Ascending aorta (tissue), 2 donors: ENCODE measurements at regions not wholly inside any gene's neighbourhood (a gene's known extent, or its start where the extent isn't known, plus 50 kb on each side); places are given as distances from the start of the nearest gene placed in this dataset.

Source experiments
- DNase-seq, 2 donors: peaks; one replicate each; pipeline ENCODE4 v3.0.0-alpha.2; 2019; ENCODE audit warnings: low spot score in 2 of 2
- H3K27ac ChIP-seq, 2 donors: fragments of 200-600 bp; sonication (generic); one replicate each; pipeline ENCODE4 v1.5.1; 2016 to 2017; ENCODE audit warnings: mild to moderate bottlenecking in 1 of 2
- H3K27me3 ChIP-seq: fragments of 200-600 bp; sonication (generic); one replicate; pipeline ENCODE4 v1.5.1; 2017
- H3K36me3 ChIP-seq, 2 donors: fragments of 200-600 bp; sonication (generic); one replicate each; pipeline ENCODE4 v1.5.1; 2016
- H3K4me1 ChIP-seq, 2 donors: fragments of 200-600 bp; sonication (generic); one replicate each; pipeline ENCODE4 v1.5.1; 2016 to 2017; ENCODE audit warnings: mild to moderate bottlenecking in 1 of 2
- H3K4me3 ChIP-seq, 2 donors: fragments of 200-600 bp; sonication (generic); one replicate each; pipeline ENCODE4 v1.5.1; 2016 to 2017; ENCODE audit warnings: mild to moderate bottlenecking in 1 of 2
- H3K9me3 ChIP-seq, 2 donors: fragments of 200-600 bp; sonication (generic); one replicate each; pipeline ENCODE4 v1.5.1; 2016
- CTCF ChIP-seq, 3 experiments: fragments of 200-600 bp in 2 of 3; fragments of 450-650 bp in 1 of 3; sonication (generic) in 2 of 3; IDR thresholded peaks; one replicate each; pipeline ENCODE4 v1.5.1; 2016 to 2019; ENCODE audit warnings: antibody characterized with exemption in 3 of 3, mild to moderate bottlenecking in 1 of 3, moderate library complexity in 1 of 3
- intact Hi-C: fragments of 100-400 bp; cut with DNase I; formaldehyde crosslinking; loops from one replicate; pipeline ENCODE4 v1.15.1; 2023

GRCh38 chr7:87007038-87007437, 52.4 kb downstream of the ELAPOR2 start:
- H3K27me3 ChIP-seq: no peaks in the 10 kb centered on the region
- H3K4me1 ChIP-seq: no peaks in the 10 kb centered on the region
- no peaks in the 10 kb centered on the region for H3K9me3 ChIP-seq
- DNase-seq: no peak
- no peak for TF ChIP-seq CTCF (IDR thresholded peaks at IDR 0.05)
- intact Hi-C loops: no loop called here
- no peak overlapping the region for H3K4me3 ChIP-seq
- H3K36me3 ChIP-seq: no peaks in the 10 kb centered on the region
- no peak overlapping the region for H3K27ac ChIP-seq

- Histone ChIP-seq H3K27me3 (no peaks in the 10 kb centered on the region), H3K4me1 (peaks cover 0 to 10% of the 10 kb centered on the region in 2 donors), H3K27ac (no peak overlapping the region), H3K9me3 (no peaks in the 10 kb centered on the region), H3K36me3 (no peaks in the 10 kb centered on the region), H3K4me3 (no peak overlapping the region)
- no peak for TF ChIP-seq CTCF (IDR thresholded peaks at IDR 0.05)
- intact Hi-C loops: no loop called here
- DNase-seq: no peak
These were observed 54.5 kb downstream of the ELAPOR2 start for GRCh38 chr7:87004956-87005355.

DNA sequence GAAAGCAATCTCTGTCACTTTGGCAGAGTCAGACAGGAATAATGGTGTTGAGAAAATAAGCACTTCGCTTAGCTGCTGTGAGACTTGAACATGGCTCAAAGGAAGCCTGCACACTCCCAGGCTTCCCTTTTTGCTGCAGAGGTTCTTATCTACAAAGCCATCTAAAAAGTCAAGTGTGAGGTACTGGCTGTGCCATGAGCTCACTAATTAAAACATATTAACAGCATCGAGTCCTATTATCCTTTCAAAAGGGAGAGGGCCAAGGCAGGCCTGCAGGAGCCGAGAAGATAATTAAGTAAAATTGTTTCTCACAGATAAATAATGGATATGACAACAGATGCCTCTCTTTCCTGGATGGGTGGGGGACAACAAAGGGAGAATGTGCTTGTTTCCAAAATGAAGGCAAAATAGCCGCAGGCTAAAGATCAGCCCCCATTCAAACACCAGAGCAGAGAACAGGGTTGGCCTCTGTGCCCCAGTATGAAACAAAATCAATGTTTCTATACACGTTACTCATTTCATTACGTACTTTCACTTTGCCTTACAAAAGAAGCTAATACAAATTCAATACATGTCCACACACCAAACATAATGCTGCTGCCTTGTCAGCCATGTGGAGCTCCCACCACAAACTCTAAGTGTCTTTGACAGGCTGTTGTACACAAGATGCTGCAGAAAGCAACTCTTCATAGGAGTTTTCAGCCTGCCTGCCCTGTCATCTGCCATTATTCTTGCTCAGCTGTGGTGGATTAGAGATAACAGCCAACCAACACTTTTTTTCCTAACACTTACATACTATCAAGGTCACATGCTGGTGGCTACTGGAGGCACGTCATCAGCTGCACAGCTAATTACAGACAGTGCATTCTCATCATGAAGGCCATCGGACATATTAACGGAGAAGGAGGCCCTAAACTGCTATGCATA, 55.3 kb downstream of the ELAPOR2 start:
- intact Hi-C loops: no loop called here
- H3K27me3 ChIP-seq: no peaks in the 10 kb centered on the region
- DNase-seq: no peak
- no peaks in the 10 kb centered on the region for H3K36me3 ChIP-seq
- no peak overlapping the region for H3K27ac ChIP-seq
- no peaks in the 10 kb centered on the region for H3K9me3 ChIP-seq
- TF ChIP-seq CTCF (IDR thresholded peaks at IDR 0.05): no peak
- no peak overlapping the region for H3K4me3 ChIP-seq
- peaks cover 0 to 10% of the 10 kb centered on the region in 2 donors for H3K4me1 ChIP-seq

- H3K27ac ChIP-seq: peak overlapping the region; percentile 16 to 38
- TF ChIP-seq CTCF (IDR thresholded peaks at IDR 0.05): no peak
- no peaks in the 10 kb centered on the region for H3K36me3 ChIP-seq
- peaks cover 0 to 10% of the 10 kb centered on the region in 2 donors for H3K4me1 ChIP-seq
- intact Hi-C loops: no loop called here
- H3K27me3 ChIP-seq: no peaks in the 10 kb centered on the region
- no peaks in the 10 kb centered on the region for H3K9me3 ChIP-seq
- no peak overlapping the region for H3K4me3 ChIP-seq
- no peak for DNase-seq
These were observed 58.2 kb downstream of the ELAPOR2 start for GRCh38 chr7:87001214-87001613.

DNA sequence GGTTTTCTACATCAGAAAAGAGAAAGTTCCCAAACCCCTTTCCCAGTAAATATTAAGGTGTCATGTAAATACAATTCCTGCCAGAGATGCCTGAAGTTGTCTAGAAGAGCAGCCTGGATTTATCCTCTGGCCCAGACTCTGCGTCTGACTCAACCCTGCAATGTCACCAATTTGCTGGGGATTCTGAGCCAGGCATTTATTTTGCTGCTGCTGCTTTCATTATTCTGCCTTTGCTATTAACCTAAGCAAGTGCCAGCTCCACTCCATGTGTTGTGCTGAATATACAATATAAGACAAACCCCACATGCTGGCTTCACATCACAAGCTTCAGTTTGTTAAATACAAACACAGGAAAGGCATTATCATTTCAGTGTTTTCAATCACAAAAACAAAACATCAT, 59.1 kb downstream of the ELAPOR2 start:
- peak overlapping the region; percentile 16 to 38 for H3K27ac ChIP-seq
- intact Hi-C loops: no loop called here
- no peaks in the 10 kb centered on the region for H3K27me3 ChIP-seq
- no peak for TF ChIP-seq CTCF (IDR thresholded peaks at IDR 0.05)
- H3K36me3 ChIP-seq: no peaks in the 10 kb centered on the region
- peaks cover 0 to 10% of the 10 kb centered on the region in 2 donors for H3K4me1 ChIP-seq
- no peak for DNase-seq
- H3K4me3 ChIP-seq: no peak overlapping the region
- no peaks in the 10 kb centered on the region for H3K9me3 ChIP-seq
